ENCODE measurements at regions not wholly inside any gene's neighbourhood (a gene's known extent, or its start where the extent isn't known, plus 50 kb on each side); places are given as distances from the start of the nearest gene placed in this dataset.

DNA sequence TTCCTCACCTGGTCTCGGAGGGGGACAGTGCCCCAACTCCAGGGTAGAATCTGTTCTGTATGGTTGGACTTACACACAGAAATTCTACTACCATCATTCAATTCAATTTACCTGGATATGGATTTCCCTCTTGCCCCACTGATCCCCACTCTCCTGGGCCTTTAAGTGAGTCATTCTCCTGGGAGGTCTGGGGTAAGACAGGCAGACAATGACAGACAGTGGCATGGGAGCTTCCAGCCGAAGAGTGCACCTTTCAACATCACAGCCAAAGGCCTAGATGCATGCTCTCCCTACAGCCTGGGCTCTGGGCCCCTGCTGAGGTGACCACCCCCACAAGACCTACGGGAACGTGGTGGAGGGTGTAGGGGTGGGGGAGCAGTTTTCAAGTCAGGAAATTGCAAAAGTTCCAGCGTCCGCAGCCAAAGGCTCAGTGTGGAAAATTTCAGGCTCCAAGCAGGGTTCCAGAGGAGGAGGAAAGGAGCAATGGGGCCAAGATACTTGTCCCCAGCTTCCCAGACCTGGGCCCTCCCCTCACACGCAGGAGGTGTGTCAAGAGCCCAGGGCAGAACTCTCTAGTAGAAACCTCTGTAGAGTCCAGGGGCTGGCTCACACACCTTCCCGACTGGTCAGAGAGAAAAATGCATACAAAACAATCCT is 296.4 kb downstream of the CYP26B1 start (continued):
- TF ChIP-seq, protein P1, sequence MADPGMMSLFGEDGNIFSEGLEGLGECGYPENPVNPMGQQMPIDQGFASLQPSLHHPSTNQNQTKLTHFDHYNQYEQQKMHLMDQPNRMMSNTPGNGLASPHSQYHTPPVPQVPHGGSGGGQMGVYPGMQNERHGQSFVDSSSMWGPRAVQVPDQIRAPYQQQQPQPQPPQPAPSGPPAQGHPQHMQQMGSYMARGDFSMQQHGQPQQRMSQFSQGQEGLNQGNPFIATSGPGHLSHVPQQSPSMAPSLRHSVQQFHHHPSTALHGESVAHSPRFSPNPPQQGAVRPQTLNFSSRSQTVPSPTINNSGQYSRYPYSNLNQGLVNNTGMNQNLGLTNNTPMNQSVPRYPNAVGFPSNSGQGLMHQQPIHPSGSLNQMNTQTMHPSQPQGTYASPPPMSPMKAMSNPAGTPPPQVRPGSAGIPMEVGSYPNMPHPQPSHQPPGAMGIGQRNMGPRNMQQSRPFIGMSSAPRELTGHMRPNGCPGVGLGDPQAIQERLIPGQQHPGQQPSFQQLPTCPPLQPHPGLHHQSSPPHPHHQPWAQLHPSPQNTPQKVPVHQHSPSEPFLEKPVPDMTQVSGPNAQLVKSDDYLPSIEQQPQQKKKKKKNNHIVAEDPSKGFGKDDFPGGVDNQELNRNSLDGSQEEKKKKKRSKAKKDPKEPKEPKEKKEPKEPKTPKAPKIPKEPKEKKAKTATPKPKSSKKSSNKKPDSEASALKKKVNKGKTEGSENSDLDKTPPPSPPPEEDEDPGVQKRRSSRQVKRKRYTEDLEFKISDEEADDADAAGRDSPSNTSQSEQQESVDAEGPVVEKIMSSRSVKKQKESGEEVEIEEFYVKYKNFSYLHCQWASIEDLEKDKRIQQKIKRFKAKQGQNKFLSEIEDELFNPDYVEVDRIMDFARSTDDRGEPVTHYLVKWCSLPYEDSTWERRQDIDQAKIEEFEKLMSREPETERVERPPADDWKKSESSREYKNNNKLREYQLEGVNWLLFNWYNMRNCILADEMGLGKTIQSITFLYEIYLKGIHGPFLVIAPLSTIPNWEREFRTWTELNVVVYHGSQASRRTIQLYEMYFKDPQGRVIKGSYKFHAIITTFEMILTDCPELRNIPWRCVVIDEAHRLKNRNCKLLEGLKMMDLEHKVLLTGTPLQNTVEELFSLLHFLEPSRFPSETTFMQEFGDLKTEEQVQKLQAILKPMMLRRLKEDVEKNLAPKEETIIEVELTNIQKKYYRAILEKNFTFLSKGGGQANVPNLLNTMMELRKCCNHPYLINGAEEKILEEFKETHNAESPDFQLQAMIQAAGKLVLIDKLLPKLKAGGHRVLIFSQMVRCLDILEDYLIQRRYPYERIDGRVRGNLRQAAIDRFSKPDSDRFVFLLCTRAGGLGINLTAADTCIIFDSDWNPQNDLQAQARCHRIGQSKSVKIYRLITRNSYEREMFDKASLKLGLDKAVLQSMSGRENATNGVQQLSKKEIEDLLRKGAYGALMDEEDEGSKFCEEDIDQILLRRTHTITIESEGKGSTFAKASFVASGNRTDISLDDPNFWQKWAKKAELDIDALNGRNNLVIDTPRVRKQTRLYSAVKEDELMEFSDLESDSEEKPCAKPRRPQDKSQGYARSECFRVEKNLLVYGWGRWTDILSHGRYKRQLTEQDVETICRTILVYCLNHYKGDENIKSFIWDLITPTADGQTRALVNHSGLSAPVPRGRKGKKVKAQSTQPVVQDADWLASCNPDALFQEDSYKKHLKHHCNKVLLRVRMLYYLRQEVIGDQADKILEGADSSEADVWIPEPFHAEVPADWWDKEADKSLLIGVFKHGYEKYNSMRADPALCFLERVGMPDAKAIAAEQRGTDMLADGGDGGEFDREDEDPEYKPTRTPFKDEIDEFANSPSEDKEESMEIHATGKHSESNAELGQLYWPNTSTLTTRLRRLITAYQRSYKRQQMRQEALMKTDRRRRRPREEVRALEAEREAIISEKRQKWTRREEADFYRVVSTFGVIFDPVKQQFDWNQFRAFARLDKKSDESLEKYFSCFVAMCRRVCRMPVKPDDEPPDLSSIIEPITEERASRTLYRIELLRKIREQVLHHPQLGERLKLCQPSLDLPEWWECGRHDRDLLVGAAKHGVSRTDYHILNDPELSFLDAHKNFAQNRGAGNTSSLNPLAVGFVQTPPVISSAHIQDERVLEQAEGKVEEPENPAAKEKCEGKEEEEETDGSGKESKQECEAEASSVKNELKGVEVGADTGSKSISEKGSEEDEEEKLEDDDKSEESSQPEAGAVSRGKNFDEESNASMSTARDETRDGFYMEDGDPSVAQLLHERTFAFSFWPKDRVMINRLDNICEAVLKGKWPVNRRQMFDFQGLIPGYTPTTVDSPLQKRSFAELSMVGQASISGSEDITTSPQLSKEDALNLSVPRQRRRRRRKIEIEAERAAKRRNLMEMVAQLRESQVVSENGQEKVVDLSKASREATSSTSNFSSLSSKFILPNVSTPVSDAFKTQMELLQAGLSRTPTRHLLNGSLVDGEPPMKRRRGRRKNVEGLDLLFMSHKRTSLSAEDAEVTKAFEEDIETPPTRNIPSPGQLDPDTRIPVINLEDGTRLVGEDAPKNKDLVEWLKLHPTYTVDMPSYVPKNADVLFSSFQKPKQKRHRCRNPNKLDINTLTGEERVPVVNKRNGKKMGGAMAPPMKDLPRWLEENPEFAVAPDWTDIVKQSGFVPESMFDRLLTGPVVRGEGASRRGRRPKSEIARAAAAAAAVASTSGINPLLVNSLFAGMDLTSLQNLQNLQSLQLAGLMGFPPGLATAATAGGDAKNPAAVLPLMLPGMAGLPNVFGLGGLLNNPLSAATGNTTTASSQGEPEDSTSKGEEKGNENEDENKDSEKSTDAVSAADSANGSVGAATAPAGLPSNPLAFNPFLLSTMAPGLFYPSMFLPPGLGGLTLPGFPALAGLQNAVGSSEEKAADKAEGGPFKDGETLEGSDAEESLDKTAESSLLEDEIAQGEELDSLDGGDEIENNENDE (IDR thresholded peaks at IDR 0.05; ENCODE audit: insufficient replicate concordance, low read length), result no peak
- no peak for TF ChIP-seq HDAC6 (IDR thresholded peaks at IDR 0.05; ENCODE audit: low read depth, low read length)
- TF ChIP-seq PHF8 (conservative IDR thresholded peaks at IDR 0.05; ENCODE audit: low read depth, low read length), result no peak
- TF ChIP-seq SIN3A (conservative IDR thresholded peaks at IDR 0.05 in 1 of 2, IDR thresholded peaks at IDR 0.05 in 1 of 2; ENCODE audit: low read depth in 1 of 2, low read length in 2 of 2), result no peak
- TF ChIP-seq SP4 (IDR thresholded peaks at IDR 0.05; ENCODE audit: low read length), result no peak
